Lung (tissue), 11 donors: ENCODE measurements at regions not wholly inside any gene's neighbourhood (a gene's known extent, or its start where the extent isn't known, plus 50 kb on each side); places are given as distances from the start of the nearest gene placed in this dataset.
A peak's percentile ranks its signal among the peaks of the same experiment; 100 is the strongest.

Experiments used
- ATAC-seq: fragments of 200-7000 bp; cut with Tn5 transposase; one replicate; pipeline ENCODE4 v1.9.1; 2020; ENCODE audit warnings: moderate number of reproducible peaks; ENCODE audit not compliant: insufficient read depth, low FRiP score
- DNase-seq, 3 donors: peaks; one replicate each; pipeline ENCODE4 v3.0.0-alpha.2; 2013 to 2017
- H3K27ac ChIP-seq, 2 donors: one replicate each; pipeline ENCODE4 v1.5.1; 2013; ENCODE audit warnings: mild to moderate bottlenecking in 2 of 2, moderate library complexity in 2 of 2, control low read depth in 1 of 2, inconsistent platforms in 1 of 2, low read depth in 1 of 2, low read length in 1 of 2
- H3K27me3 ChIP-seq, 3 donors: one replicate each; pipeline ENCODE4 v1.5.1; 2013; ENCODE audit warnings: low read length in 2 of 3; ENCODE audit not compliant: control insufficient read depth in 3 of 3, insufficient read depth in 3 of 3
- H3K36me3 ChIP-seq, 4 donors: one replicate each; pipeline ENCODE4 v1.5.1; 2013; ENCODE audit warnings: low read length in 4 of 4, mild to moderate bottlenecking in 1 of 4, moderate library complexity in 1 of 4; ENCODE audit not compliant: control insufficient read depth in 4 of 4, insufficient read depth in 4 of 4
- H3K4me1 ChIP-seq, 5 donors: one replicate each; pipeline ENCODE4 v1.5.1; 2013; ENCODE audit warnings: low read length in 5 of 5, mild to moderate bottlenecking in 2 of 5, moderate library complexity in 1 of 5; ENCODE audit not compliant: control insufficient read depth in 5 of 5, insufficient read depth in 5 of 5
- H3K4me3 ChIP-seq: one replicate; pipeline ENCODE4 v1.5.1; 2013; ENCODE audit warnings: mild to moderate bottlenecking, control low read depth, moderate library complexity
- H3K9ac ChIP-seq, 2 donors: one replicate each; pipeline ENCODE4 v1.5.1; 2013; ENCODE audit warnings: low read length in 2 of 2, control low read depth in 1 of 2; ENCODE audit not compliant: insufficient read depth in 1 of 2
- H3K9me3 ChIP-seq, 4 donors: one replicate each; pipeline ENCODE4 v1.5.1; 2013; ENCODE audit warnings: low read length in 3 of 4, mild to moderate bottlenecking in 1 of 4, moderate library complexity in 1 of 4; ENCODE audit not compliant: control insufficient read depth in 4 of 4, insufficient read depth in 3 of 4
- CTCF ChIP-seq: IDR thresholded peaks from 2 replicates; pipeline ENCODE4 v1.5.1; 2012; ENCODE audit warnings: mild to moderate bottlenecking; ENCODE audit errors: control extremely low read depth, extremely low read depth
- WGBS, 2 donors: extraction: QIAGEN DNeasy Blood & Tissue Kit; methylation state at CpG; one replicate each; pipeline ENCODE4 v1.1.7; 2013; 5-methylcytosine and 5-hydroxymethylcytosine counted together
- donor health status: control.
- donor health status: control.
- donor health status: Bipolar disorder and iron deficiency.
- donor health status: healthy.
- donor health status: DM: yes; HTN: yes; CAD: no.

- no peaks in the 10 kb centered on the region for H3K27me3 ChIP-seq
- whole genome bisulfite sequencing, 2 donors: 83 to 86% methylated on average over 2 of the region's 2 CpGs
- H3K4me3 ChIP-seq: no peak overlapping the region
- no peak overlapping the region for H3K9ac ChIP-seq
- no peaks in the 10 kb centered on the region for H3K36me3 ChIP-seq
- ATAC-seq (no peak), DNase-seq (no peak)
- no peak overlapping the region for H3K27ac ChIP-seq
- no peaks in the 10 kb centered on the region for H3K9me3 ChIP-seq
- no peaks in the 10 kb centered on the region for H3K4me1 ChIP-seq
- TF ChIP-seq CTCF: no peak
These were observed 1614.9 kb downstream of the ARAP2 start for GRCh38 chr4:34629451-34629850.

GRCh38 chr4:34633241-34633640 is 1611.1 kb downstream of the ARAP2 start:
- ATAC-seq (no peak), DNase-seq (peak in 1 of 3 donors; percentile 6)
- H3K27me3 ChIP-seq: no peaks in the 10 kb centered on the region
- no peak overlapping the region for H3K27ac ChIP-seq
- no peaks in the 10 kb centered on the region for H3K4me1 ChIP-seq
- H3K36me3 ChIP-seq: no peaks in the 10 kb centered on the region
- no peak overlapping the region for H3K4me3 ChIP-seq
- TF ChIP-seq CTCF: no peak
- WGBS, 2 donors: 81 to 83% methylated on average over 2 of the region's 2 CpGs
- H3K9me3 ChIP-seq: no peaks in the 10 kb centered on the region
- no peak overlapping the region for H3K9ac ChIP-seq

- H3K27ac ChIP-seq: no peak overlapping the region
- no peaks in the 10 kb centered on the region for H3K27me3 ChIP-seq
- ATAC-seq: no peak
- TF ChIP-seq CTCF: no peak
- 86 to 89% methylated on average over 2 of the region's 2 CpGs for WGBS, 2 donors
- H3K36me3 ChIP-seq: no peaks in the 10 kb centered on the region
- H3K9ac ChIP-seq: no peak overlapping the region
- peaks cover 0 to 7% (median 4%) of the 10 kb centered on the region in 4 donors for H3K9me3 ChIP-seq
- H3K4me3 ChIP-seq: no peak overlapping the region
- DNase-seq: no peak
- H3K4me1 ChIP-seq: no peaks in the 10 kb centered on the region
These were observed 1607.7 kb downstream of the ARAP2 start for GRCh38 chr4:34636623-34637022.

- no peaks in the 10 kb centered on the region for H3K27me3 ChIP-seq
- no peak for TF ChIP-seq CTCF
- WGBS, 2 donors: 73 to 86% methylated on average over 1 of the region's 1 CpG
- ATAC-seq: no peak
- no peak overlapping the region for H3K27ac ChIP-seq
- H3K4me3 ChIP-seq: no peak overlapping the region
- H3K36me3 ChIP-seq: no peaks in the 10 kb centered on the region
- no peaks in the 10 kb centered on the region for H3K4me1 ChIP-seq
- DNase-seq: peak in 1 of 3 donors; percentile 22
- H3K9me3 ChIP-seq: peaks cover 0 to 10% (median 4%) of the 10 kb centered on the region in 4 donors
- H3K9ac ChIP-seq: no peak overlapping the region
These were observed 1600.8 kb downstream of the ARAP2 start for GRCh38 chr4:34643476-34643875.
